HG02623 (cell line): ENCODE measurements at regions not wholly inside any gene's neighbourhood (a gene's known extent, or its start where the extent isn't known, plus 50 kb on each side); places are given as distances from the start of the nearest gene placed in this dataset.
"Not testable (repeated sequence)": the region's sequence is repeated elsewhere in the genome, so short reads cannot be mapped to it uniquely, and the experiment has no call there.

Experiments
- ATAC-seq: cut with Tn5 transposase; IDR thresholded peaks from one replicate; pipeline ENCODE4 v1.9.1; 2021; ENCODE audit warnings: moderate library complexity; ENCODE audit not compliant: unreplicated experiment

- ATAC-seq: no peak
Observed at GRCh38 chr6:90375681-90376439, 79.2 kb upstream of the BACH2 start.

DNA sequence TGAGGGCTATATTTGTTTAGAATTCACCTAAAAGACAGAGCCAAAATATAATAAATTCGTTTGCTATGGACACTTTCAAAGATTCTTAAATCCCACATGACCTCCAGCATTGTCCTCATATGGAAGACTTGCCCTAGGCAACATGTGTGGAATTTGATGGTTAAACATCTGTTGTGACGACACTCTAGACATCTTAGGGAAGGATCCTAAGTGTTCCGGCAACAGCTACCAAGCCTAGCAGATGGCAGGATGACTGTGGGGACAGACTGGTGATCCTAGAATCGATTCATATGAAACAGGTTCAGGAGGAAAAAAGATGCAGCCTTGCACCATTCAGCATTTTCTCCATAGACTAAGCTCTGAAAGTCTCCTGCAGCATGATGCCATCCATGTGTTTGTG lies 77.6 kb upstream of the BACH2 start:
- ATAC-seq: no peak

DNA sequence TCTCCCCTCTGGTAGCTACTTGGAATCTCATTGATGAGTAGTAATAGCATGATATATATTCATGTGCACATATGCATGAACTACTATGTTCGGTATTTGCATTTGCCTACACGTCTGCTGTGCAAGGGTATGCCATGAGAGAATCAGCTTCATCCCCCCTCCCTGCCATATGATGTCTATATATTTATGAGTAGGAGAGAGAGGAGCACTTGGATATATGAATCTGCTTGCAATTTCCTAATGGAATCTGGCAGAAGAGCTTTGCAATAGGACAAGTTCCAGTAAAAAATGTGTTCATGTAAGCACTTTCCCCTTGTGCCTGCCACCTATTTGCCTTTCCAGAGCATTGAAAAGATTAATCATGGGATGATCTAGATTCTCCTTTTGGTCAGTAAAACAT lies 76.2 kb upstream of the BACH2 start:
- no peak for ATAC-seq

DNA sequence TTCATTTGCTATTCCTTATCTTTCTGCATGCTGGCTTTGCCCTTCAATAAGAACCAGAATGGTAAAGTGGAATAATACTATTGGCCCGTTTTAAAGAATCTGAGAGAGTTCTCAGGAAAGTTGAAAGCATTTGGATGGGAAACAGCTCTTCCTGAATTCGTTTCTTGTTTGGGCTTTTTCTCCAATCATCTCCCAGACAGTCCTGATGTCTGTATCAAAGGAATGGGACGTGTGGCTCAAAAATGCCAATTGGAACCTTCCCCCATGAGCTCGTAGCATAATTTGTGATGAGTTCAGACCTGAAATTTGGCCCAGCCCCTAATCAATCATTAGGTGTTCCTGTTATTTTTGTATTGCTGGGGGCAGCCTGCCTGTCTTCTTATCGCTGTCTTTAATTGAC lies 75.8 kb upstream of the BACH2 start:
- no peak for ATAC-seq

DNA sequence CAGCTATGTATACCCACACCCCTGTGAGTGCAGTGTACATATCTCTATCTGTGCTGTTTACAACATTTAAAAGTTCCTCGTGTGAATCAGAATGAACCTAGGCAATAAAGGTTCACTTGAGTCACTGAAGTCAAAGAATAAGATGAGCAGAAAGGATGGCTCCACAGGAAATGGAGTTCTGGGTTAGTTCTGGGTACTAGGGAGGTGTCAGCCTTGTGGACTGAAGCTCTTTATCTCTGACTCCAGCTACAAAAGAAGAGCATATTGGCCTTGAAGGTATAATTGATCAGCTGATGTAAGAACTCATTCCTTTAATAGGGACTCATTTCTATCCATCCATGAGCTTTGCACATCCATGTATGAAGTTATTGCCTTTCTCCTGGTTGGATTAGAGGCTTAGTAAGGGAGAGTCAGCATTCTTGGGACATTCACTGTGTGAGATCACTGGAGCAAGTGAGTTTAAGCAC lies 73.9 kb upstream of the BACH2 start:
- ATAC-seq: no peak

DNA sequence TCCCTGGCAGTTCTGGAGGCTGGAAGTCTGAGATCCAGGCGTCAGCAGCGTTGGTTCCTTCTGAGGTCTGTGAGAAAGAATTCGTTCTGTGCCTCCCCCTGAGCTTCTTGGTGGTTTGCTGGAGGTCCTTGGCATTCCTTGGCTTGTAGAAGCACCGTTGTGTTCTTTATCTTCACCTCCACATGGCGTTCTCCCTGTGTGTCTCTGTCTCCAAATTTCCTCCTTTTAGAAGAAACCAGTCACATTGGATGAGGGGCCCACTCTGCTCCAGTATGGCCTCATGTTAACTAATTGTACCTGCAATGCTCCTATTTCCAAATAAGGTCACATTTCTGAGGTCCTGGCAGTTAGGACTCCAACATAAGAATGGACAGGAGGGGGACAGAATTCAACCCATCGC lies 73.0 kb upstream of the BACH2 start:
- no peak for ATAC-seq

DNA sequence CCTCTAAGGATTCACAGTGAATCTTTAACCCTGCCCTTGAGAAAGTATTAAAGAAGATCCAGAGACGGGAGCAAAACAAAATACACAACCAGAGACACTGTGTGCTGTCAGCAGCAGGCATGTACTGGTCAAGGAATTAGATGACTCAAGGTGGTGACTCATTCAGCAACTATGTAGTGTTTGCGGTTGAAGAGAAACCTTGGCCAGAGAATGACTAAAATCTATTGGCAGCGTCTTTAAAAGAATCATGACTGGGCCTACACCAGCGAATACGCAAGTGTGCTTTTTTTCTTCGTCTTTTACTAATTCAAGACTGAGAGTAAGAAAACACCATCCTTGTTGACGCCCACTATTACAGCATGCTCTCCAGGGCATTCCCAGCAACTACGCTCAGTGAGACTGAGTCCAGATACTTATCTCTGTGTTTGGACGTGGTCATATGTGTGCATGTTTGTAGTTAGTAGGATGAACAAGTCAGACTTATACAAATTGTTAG lies 72.4 kb upstream of the BACH2 start:
- ATAC-seq: peak; percentile 99

- no peak for ATAC-seq
Observed at GRCh38 chr6:90368601-90369000, 72.0 kb upstream of the BACH2 start.

GRCh38 chr6:90368001-90368400 lies 71.4 kb upstream of the BACH2 start:
- ATAC-seq: no peak

DNA sequence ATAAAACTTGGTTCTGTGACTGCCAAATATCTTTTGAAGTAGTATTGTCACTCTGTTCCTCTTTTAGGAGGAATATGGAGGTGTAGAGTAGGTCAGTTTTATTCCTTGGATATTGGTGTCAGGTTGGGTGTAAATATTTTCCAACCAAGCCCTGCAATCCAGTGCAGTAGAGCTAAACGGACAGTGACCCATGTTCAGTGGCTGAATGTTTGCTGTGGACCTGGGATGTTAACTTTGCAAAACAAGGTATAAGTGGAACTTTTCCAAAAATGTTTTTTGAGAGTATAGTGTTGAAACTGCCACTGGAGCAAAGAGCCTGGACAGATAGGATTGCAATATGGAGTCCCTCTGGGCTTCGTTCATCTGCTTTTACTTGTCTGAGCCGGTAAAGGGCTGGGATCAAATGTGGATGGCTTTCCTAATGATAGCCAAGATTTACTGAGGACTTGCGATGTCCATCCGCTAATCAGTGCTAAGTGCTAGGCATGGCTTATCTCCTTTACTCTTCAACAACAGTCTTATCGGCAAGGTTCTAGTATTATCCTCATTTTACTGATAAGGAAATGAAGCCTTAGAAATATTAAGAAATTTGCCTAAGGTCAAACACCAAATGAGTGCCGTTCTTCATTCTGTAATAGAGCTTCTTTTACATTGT lies 69.0 kb upstream of the BACH2 start:
- no peak for ATAC-seq

GRCh38 chr6:90365002-90365401 lies 68.4 kb upstream of the BACH2 start:
- ATAC-seq: no peak

- no peak for ATAC-seq
Observed at GRCh38 chr6:90364286-90364685, 67.6 kb upstream of the BACH2 start.

- ATAC-seq: no peak
Observed at GRCh38 chr6:90362318-90362717, 65.7 kb upstream of the BACH2 start.

DNA sequence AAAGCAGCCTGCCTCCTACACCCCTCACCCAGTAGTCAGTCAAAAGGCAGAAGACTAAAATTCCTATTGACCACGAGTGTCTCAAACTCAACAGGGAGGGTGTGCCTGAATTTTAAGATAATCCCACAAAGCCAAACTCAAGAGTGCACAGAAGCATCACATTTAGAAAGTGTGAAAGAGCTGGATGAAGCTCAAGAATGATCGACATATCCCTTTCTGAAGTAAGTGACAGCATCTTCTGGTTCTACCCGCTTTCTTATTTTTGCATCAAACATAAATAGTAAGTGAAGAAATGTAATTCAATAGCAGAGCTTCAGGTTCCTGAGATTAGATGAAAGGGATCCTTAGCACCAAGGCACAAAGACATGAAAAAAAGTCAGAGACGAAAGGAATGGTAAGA lies 64.5 kb upstream of the BACH2 start:
- ATAC-seq: no peak

- ATAC-seq: not testable (repeated sequence)
Observed at GRCh38 chr6:90358036-90358770, 61.6 kb upstream of the BACH2 start.

DNA sequence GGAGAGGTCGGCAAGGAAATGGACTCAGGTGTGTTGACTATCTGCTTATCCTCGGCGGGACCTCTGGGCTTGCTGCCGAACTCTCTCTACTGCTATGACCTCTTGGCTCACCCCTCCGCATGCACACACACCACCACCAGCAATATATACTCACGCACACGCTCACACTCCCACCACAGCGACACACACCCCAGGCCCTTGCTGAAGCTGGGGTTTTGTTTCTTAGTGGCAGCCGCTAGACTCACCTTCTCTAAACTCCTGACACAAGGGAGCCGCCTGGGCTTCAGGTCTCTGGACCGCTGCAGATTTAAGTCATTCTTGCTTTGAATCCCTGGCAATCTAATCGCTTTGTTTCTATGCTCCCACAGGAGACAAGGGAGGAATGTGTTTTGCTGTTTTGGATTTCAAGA lies 59.4 kb upstream of the BACH2 start:
- no peak for ATAC-seq

GRCh38 chr6:90354961-90355360 lies 58.3 kb upstream of the BACH2 start:
- ATAC-seq: no peak

- ATAC-seq: no peak
Observed at GRCh38 chr6:90351696-90352095, 55.1 kb upstream of the BACH2 start.

DNA sequence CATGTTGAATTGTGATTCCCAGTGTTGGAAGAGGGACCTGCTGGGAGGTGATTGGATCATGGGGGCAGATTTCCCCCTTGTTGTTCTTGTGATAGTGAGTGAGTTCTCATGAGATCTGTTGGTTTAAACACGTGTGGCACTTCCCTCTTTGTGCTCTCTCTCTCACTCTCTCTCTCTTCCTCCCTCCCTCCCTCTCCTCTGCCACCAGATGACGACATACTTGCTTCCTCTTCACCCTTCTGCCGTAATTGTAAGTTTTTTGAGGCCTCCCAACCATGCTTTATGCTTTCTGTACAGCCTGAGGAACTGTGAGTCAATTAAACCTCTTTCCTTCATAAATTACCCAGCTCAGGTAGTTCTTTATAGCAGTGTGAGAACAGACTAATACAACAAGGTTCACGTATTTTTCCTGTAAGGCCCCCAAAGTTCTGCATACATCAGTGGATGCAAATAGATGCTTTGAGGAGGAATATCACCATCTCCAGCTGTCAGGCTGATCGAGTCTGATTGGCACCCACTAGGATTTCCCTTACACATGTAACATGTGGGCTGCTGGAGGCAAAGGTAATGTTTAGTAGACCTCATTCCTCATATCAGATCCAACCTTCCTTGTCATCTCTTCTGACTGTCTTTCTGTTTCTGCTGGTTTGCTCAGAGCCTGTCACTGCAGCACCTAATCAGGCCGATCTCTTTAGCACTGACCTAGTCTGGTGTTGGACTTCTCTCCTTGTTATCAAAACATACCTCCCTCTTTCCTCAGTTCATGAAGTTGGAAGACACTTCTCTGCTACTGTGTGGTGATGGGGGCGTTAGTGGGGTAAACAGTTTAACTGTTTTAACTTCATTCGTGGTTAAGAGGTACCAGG lies 54.3 kb upstream of the BACH2 start:
- no peak for ATAC-seq

DNA sequence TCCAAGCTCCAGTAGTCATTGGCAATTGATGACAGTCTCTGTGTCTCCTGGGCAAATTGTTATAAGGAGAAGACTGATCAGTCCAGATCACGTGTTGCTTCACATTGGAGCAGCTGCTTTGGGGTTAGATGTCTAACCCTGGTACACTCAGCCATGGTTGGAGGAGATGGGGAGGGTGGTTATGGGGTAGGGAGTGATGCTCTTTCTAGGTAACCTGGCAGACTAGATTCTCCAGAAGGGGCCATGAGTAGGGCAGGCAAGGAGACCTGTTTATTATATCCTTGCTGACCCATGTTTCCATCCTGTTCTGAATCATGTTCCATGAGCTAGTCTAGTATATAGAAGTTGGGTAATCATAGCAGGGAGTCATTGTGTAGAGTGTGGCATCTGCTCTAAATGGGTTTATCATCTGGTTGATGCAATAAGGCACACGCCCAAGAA lies 50.8 kb upstream of the BACH2 start:
- no peak for ATAC-seq

DNA sequence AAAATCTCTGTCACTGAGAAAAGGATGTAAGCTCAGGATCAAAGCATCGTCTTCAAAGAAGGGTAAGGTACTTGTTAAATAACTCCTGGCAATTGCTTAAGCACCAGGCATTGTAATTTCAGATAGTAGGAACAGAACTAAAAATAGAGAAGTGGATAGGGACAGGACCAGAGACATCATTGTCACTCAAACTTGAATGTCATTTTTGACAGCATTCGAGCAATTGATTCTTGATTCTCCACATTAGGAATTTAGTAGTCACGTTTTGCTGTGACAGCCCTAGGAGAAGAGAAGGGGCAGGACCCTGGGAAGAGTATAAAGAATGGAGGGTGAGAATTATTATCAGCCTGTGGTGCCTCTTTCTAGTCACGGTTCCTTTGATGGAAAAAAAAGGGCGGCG lies 50.1 kb upstream of the BACH2 start:
- no peak for ATAC-seq
